Esophagus muscularis mucosa (tissue), 4 donors: ENCODE measurements at regions not wholly inside any gene's neighbourhood (a gene's known extent, or its start where the extent isn't known, plus 50 kb on each side); places are given as distances from the start of the nearest gene placed in this dataset.

ENCODE experiments used
- DNase-seq: peaks from one replicate; pipeline ENCODE4 v3.0.0-alpha.2; 2017; ENCODE audit errors: extremely low spot score
- H3K27ac ChIP-seq, 4 donors: fragments of 200-600 bp; sonication (generic); replicated peaks in 1 of 4; 1 replicate in 3 of 4; 2 replicates in 1 of 4; pipeline ENCODE4 v1.5.1; 2016 to 2019; ENCODE audit warnings: mild to moderate bottlenecking in 1 of 4
- H3K27me3 ChIP-seq, 4 donors: fragments of 200-600 bp; sonication (generic); one replicate each; pipeline versions ENCODE4 v1.5.1 to v1.6.0; 2016 to 2019
- H3K36me3 ChIP-seq, 4 donors: fragments of 200-600 bp; sonication (generic); one replicate each; pipeline ENCODE4 v1.5.1; 2016 to 2019
- H3K4me1 ChIP-seq, 4 donors: fragments of 200-600 bp; sonication (generic); one replicate each; pipeline ENCODE4 v1.5.1; 2016 to 2019
- H3K4me3 ChIP-seq, 4 donors: fragments of 200-600 bp; sonication (generic); 1 replicate in 2 of 4; 2 replicates in 2 of 4; pipeline ENCODE4 v1.5.1; 2016 to 2019; ENCODE audit warnings: mild to moderate bottlenecking in 4 of 4, moderate library complexity in 1 of 4
- H3K9me3 ChIP-seq, 4 donors: fragments of 200-600 bp; sonication (generic); 1 replicate in 3 of 4; 2 replicates in 1 of 4; pipeline ENCODE4 v1.5.1; 2016 to 2019
- CTCF ChIP-seq, 3 experiments: fragments of 200-600 bp in 2 of 3; fragments of 450-650 bp in 1 of 3; sonication (generic) in 2 of 3; IDR thresholded peaks; one replicate each; pipeline ENCODE4 v1.5.1; 2017 to 2019; ENCODE audit warnings: antibody characterized with exemption in 3 of 3, mild to moderate bottlenecking in 2 of 3, moderate library complexity in 1 of 3
- EP300 ChIP-seq: sonication (generic); formaldehyde crosslinking; IDR thresholded peaks from one replicate; pipeline ENCODE4 v1.6.1; 2017; ENCODE audit warnings: antibody characterized with exemption
- POLR2A ChIP-seq: fragments of 450-650 bp; IDR thresholded peaks from one replicate; pipeline ENCODE4 v1.6.1; 2017; ENCODE audit warnings: antibody characterized with exemption, moderate library complexity, mild to moderate bottlenecking, low read depth
- POLR2AphosphoS5 ChIP-seq, 2 donors: sonication (generic); formaldehyde crosslinking; IDR thresholded peaks; one replicate each; pipeline ENCODE4 v1.6.1; 2017; ENCODE audit warnings: antibody characterized with exemption in 2 of 2
- WGBS: methylation state at CpG from one replicate; pipeline ENCODE4 v1.1.5; 2018; 5-methylcytosine and 5-hydroxymethylcytosine counted together
- intact Hi-C: fragments of 100-400 bp; cut with DNase I; formaldehyde crosslinking; loops from one replicate; pipeline ENCODE4 v1.15.1; 2023

GRCh38 chr3:145055375-145056076 lies 1083.9 kb downstream of the DIPK2A start:
- WGBS, result 64% methylated on average over 1 of the region's 1 CpG
- Histone ChIP-seq H3K27ac (no peak overlapping the region), H3K4me3 (no peak overlapping the region), H3K9me3 (no peaks in the 10 kb centered on the region), H3K36me3 (no peaks in the 10 kb centered on the region), H3K4me1 (no peaks in the 10 kb centered on the region), H3K27me3 (no peaks in the 10 kb centered on the region)
- intact Hi-C loops, result no loop called here
- DNase-seq, result no peak
- TF ChIP-seq CTCF (IDR thresholded peaks at IDR 0.05), result no peak

- no peaks in the 10 kb centered on the region for H3K36me3 ChIP-seq
- H3K27me3 ChIP-seq, result no peaks in the 10 kb centered on the region
- no peaks in the 10 kb centered on the region for H3K4me1 ChIP-seq
- peaks cover 0 to 14% (median 11%) of the 10 kb centered on the region in 4 donors for H3K9me3 ChIP-seq
- intact Hi-C loops, result no loop called here
- no peak overlapping the region for H3K27ac ChIP-seq
- H3K4me3 ChIP-seq, result no peak overlapping the region
- WGBS, result 86% methylated on average over 1 of the region's 1 CpG
- TF ChIP-seq POLR2AphosphoS5 (IDR thresholded peaks at IDR 0.05) (no peak), POLR2A (no peak), EP300 (no peak), CTCF (IDR thresholded peaks at IDR 0.05) (no peak)
- DNase-seq, result no peak
Observed at GRCh38 chr3:145058483-145058882, 1086.9 kb downstream of the DIPK2A start.

GRCh38 chr3:145063616-145064015 lies 1092.0 kb downstream of the DIPK2A start:
- no peaks in the 10 kb centered on the region for H3K36me3 ChIP-seq
- peaks cover 0 to 14% (median 11%) of the 10 kb centered on the region in 4 donors for H3K9me3 ChIP-seq
- no peak overlapping the region for H3K4me3 ChIP-seq
- no peak for TF ChIP-seq POLR2A
- no peak for TF ChIP-seq EP300
- no peak for TF ChIP-seq POLR2AphosphoS5 (IDR thresholded peaks at IDR 0.05)
- no peak for TF ChIP-seq CTCF (IDR thresholded peaks at IDR 0.05)
- no peak for DNase-seq
- no peaks in the 10 kb centered on the region for H3K27me3 ChIP-seq
- WGBS, result 88% methylated on average over 5 of the region's 5 CpGs
- intact Hi-C loops, result no loop called here
- H3K4me1 ChIP-seq, result no peaks in the 10 kb centered on the region
- no peak overlapping the region for H3K27ac ChIP-seq

GRCh38 chr3:145070795-145071194 lies 1090.2 kb downstream of the PLOD2 start:
- intact Hi-C loops, result no loop called here
- TF ChIP-seq POLR2AphosphoS5 (IDR thresholded peaks at IDR 0.05), result no peak
- TF ChIP-seq EP300, result no peak
- no peak for TF ChIP-seq POLR2A
- TF ChIP-seq CTCF (IDR thresholded peaks at IDR 0.05), result no peak

GRCh38 chr3:145079436-145079835 lies 1081.5 kb downstream of the PLOD2 start:
- TF ChIP-seq POLR2AphosphoS5 (IDR thresholded peaks at IDR 0.05) (no peak), CTCF (IDR thresholded peaks at IDR 0.05) (no peak), POLR2A (no peak), EP300 (no peak)
- Histone ChIP-seq H3K4me3 (no peak overlapping the region), H3K27me3 (no peaks in the 10 kb centered on the region), H3K9me3 (no peaks in the 10 kb centered on the region), H3K27ac (no peak overlapping the region), H3K36me3 (no peaks in the 10 kb centered on the region), H3K4me1 (no peaks in the 10 kb centered on the region)
- WGBS, result 90% methylated on average over 2 of the region's 2 CpGs
- intact Hi-C loops, result no loop called here
- DNase-seq, result no peak

More at GRCh38 chr3:145070795-145071194, 1090.2 kb downstream of the PLOD2 start:
- Histone ChIP-seq H3K9me3 (no peaks in the 10 kb centered on the region), H3K27ac (no peak overlapping the region), H3K4me3 (no peak overlapping the region), H3K27me3 (no peaks in the 10 kb centered on the region), H3K36me3 (no peaks in the 10 kb centered on the region), H3K4me1 (no peaks in the 10 kb centered on the region)
- WGBS, result 91% methylated on average over 2 of the region's 2 CpGs
- no peak for DNase-seq
